ENCODE measurements at regions not wholly inside any gene's neighbourhood (a gene's known extent, or its start where the extent isn't known, plus 50 kb on each side); places are given as distances from the start of the nearest gene placed in this dataset.

DNA sequence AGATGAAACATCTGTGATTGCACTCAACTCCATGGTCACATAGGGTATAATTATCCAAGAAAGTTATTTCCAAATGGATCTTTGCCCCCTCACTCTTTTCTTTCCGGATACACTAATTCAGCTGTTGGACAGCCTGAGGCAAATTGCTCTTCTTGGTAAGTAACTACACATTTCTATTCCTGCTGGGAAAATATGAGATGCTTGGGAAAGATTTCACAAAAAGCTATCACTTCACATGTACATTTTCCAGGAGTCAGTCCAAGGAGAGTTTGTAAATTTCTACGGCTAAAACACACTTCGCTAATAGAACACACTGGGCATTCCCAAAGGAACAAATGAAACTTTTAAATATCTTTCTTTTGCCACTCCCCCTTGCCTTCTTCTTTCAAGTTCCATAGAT, 123.0 kb upstream of the GRIA1 start (continued):
- TF ChIP-seq NR2F6 (IDR thresholded peaks at IDR 0.05) (no peak), NR2F6 (CRISPR knock-in tag; IDR thresholded peaks at IDR 0.05) (no peak)

DNA sequence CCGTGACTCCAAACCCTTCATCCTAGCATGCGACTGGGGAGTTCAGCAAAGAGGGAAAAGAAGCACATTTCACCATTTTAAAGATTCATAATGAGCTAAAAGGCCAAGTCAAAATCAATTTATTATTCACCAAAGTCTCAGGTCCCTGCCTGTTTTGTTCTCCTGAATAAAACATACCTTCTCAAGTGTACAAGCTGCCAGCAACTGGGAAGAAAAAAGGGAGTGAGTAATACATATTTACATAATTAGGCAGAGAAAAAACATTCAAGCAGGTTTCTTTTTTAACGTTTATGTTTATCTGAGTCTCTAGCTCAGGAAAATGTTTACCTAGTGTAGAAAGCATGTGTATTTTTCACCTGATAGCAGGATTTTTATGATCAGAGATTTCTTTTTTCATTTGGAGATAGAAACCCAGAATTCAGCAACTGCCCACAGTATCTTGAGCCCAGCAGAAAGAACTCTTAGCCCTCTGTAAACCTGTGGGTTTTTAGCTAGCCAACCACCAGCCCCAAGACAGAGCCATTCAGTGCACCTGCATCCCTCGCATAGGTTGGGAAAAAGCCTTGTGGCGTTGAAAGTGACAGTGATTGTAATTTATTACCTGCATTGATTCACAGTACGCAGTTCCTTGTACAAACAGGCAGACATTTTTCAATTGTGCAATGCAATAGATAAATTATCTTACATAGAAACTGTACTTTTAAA, 117.9 kb upstream of the GRIA1 start:
- Histone ChIP-seq H3K4me2 (ENCODE audit: low read depth, low read length) (no peak overlapping the region), H3K9me3 (ENCODE audit: low read length) (no peaks in the 10 kb centered on the region), H3K4me3 (replicated peaks in 1 of 3; ENCODE audit: insufficient read depth in 1 of 3, low read depth in 2 of 3, low read length in 3 of 3) (no peak overlapping the region), H2AFZ (ENCODE audit: low read length) (no peak overlapping the region), H3K4me1 (ENCODE audit: insufficient read depth, low read length) (no peaks in the 10 kb centered on the region), H3K27me3 (ENCODE audit: control insufficient read depth in 1 of 2, insufficient read depth in 2 of 2, low read length in 2 of 2) (no peaks in the 10 kb centered on the region), H3K27ac (ENCODE audit: extremely low read length, insufficient read depth, low read length) (no peak overlapping the region), H3K36me3 (replicated peaks in 1 of 2; ENCODE audit: control insufficient read depth in 1 of 2, insufficient read depth in 2 of 2, low read length in 2 of 2) (no peaks in the 10 kb centered on the region), H4K20me1 (ENCODE audit: insufficient read depth, low read length) (no peaks in the 10 kb centered on the region), H3K9ac (ENCODE audit: insufficient read depth, low read depth, low read length) (no peak overlapping the region), H3K79me2 (ENCODE audit: insufficient read depth, low read length) (no peaks in the 10 kb centered on the region)
- ATAC-seq: no peak
- CTCF ChIA-PET (ENCODE audit: low intra/inter-chr PET ratio, low total read pairs): no interaction called here
- BruUV-seq (replicated peaks): no TSS peak
- in situ Hi-C loops (cut with HindIII; ENCODE audit: extremely low pct_ligation_motif_present, low pct_unique_long_range_greater_than_20kb): no loop called here
- no peak for TF ChIP-seq KDM5A (IDR thresholded peaks at IDR 0.05; ENCODE audit: borderline replicate concordance, low read length)
- TF ChIP-seq FOXJ3 (CRISPR knock-in tag; IDR thresholded peaks at IDR 0.05; ENCODE audit: borderline replicate concordance): no peak
- TF ChIP-seq TEAD2 (CRISPR knock-in tag; IDR thresholded peaks at IDR 0.05): no peak
- TF ChIP-seq IKZF4 (CRISPR knock-in tag; IDR thresholded peaks at IDR 0.05; ENCODE audit: borderline replicate concordance, low read depth, not compliant biosample characterization): no peak
- no peak for TF ChIP-seq IRX3 (CRISPR knock-in tag; IDR thresholded peaks at IDR 0.05; ENCODE audit: borderline replicate concordance, low read depth)
- no peak for TF ChIP-seq SIN3A (IDR thresholded peaks at IDR 0.05; ENCODE audit: borderline replicate concordance, low read depth, low read length)
- TF ChIP-seq ZNF547 (CRISPR knock-in tag; IDR thresholded peaks at IDR 0.05): no peak
- no peak for TF ChIP-seq KMT2A (CRISPR knock-in tag; IDR thresholded peaks at IDR 0.05)
- intact Hi-C loops (cut with micrococcal nuclease; ENCODE audit: unreplicated experiment): no loop called here
- FAIRE-seq: no peak
- DNase-seq (ENCODE audit: low spot score): no peak
- POLR2A ChIA-PET: no interaction called here
- WGBS (ENCODE audit: low lambda C conversion rate): 0% methylated on average over 6 of the region's 6 CpGs
